HG02610 (cell line): ENCODE measurements at regions not wholly inside any gene's neighbourhood (a gene's known extent, or its start where the extent isn't known, plus 50 kb on each side); places are given as distances from the start of the nearest gene placed in this dataset.

ENCODE experiments used
- ATAC-seq: cut with Tn5 transposase; IDR thresholded peaks from one replicate; pipeline ENCODE4 v1.9.1; 2021; ENCODE audit warnings: mild to moderate bottlenecking, moderate library complexity; ENCODE audit not compliant: unreplicated experiment

DNA sequence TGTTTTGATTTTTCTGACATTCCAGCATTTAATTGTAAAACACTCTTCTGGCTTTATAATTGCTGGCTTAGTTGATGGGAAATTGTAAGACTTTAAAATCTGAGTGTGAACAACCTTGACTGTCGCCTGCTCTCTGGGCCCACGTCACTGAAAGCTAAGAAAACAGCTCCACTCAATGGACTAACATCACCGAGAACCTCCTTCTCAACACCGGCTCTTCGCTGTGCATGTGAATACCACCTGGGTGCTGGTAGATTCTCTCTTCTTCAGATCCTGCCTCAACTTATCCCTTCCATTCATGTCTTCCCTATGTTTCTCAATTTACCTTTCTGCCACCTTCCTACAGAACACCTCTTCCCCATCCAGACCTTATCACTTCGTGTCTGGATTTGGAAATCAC is 523.1 kb upstream of the ID2 start:
- no peak for ATAC-seq

DNA sequence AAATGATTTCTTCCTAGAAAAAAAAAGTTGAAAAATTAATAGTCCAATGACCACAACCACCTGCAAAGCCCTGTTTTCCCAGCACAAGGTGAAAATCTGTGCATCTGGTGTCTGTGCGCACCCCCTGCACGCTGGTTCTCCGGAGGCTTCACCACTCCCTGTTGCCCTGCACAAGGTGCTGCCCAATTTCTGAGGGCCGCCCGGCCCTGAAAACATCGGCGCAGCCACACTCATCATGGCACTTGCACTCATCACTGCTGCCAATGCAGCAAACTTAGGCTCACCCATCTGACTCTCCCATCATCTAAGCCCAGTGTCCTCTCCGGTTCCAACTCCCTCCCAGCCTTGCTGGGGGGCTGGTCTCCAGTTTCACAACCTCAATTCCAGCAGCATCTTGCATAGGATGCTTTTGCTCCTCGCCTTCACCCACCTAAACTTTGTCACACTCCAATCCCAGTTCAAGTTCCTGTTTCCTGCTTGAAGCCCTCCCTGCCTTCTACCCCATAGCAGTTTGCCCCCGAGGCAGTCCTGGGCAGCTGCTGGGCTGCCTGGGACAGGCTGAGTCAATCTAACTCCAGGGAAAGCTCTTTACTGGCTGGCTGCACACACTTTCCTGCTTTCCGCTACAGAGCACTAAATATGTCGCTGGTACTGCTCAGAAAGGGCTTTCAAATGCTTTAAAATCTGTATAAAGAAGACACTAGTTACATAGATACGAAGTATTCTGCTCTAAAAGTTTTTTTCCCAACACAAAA is 522.5 kb upstream of the ID2 start:
- no peak for ATAC-seq

DNA sequence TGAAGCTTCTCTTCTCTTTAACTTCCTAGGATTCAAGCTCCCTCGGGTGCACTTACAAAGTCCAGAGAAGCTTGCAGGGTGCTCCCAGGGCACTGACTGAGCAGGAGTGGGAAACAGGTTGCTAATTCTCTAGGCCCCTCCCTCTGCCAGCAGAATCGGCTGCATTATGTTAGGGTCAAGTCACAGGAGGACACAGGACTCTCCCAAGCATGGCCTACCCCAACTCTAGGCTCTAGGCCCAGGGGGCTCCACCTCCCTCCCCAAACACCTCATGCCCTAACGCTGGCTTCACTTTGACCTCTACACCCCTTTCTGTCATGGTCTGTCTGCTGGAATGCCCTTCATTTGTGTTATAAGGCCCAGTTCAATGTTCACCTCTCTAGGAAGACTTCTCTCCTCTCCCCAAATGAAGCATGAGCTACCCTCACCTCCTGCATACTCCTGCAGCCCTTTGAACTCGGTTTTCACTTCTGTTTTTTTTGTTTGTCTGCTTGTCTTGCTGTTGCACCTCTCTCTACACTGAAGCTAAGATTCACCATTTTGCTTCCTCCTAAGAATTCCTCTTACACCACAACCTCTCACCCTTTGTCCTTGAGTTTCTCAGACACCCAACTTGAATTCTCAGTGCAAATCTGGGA is 521.8 kb upstream of the ID2 start:
- ATAC-seq: no peak

GRCh38 chr2:8160959-8161358 is 520.9 kb upstream of the ID2 start:
- ATAC-seq: no peak

DNA sequence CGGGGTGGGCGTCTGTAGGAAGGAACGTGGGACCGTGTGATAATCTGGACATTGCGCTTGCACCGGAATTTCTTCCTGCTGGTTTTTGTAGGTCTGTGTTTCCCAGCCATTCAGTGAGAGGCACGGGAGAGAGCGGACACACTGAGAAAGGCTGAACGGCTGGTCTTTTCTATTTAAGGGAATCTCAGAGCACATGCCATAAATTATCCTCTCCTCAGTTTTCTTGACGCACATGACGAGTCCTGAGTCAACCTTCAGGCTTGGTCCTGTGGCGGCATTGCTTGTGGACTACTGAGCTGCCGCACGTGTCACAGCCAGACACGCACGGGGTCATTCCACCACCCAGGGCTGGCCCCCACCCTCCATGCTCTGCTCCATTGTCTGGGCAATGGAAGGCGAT is 519.3 kb upstream of the ID2 start:
- no peak for ATAC-seq

GRCh38 chr2:8165550-8165949 is 516.3 kb upstream of the ID2 start:
- no peak for ATAC-seq

DNA sequence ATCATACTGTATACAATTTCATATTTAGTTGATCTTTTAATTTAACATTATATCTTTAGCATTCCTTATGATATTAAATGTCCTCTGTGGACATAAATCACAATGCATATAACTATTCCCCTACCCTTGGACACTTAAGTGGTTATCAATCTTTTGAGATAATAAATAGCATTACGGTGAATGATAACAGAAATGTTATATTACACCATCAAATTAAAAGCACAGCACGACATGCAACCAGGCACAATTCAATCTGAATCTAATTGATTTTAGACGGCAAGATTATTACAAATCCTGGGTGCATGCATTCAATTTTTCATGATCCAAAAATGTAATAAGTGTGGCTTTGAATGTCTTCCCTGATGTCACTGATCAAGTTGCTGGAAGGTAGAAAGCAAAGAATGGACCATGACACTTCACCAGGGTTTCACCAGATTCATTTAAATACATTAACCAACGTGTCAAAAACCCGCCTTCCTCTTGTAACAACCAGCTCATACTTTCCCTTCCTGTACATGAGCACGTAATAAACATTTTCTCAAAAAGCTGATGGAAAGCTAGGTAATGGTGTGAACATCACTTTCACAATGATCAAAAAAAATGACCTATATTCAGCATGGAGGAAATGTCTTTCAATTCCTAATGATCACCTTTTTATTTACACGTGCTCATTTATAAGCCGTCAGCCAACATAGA is 513.7 kb upstream of the ID2 start:
- ATAC-seq: no peak

DNA sequence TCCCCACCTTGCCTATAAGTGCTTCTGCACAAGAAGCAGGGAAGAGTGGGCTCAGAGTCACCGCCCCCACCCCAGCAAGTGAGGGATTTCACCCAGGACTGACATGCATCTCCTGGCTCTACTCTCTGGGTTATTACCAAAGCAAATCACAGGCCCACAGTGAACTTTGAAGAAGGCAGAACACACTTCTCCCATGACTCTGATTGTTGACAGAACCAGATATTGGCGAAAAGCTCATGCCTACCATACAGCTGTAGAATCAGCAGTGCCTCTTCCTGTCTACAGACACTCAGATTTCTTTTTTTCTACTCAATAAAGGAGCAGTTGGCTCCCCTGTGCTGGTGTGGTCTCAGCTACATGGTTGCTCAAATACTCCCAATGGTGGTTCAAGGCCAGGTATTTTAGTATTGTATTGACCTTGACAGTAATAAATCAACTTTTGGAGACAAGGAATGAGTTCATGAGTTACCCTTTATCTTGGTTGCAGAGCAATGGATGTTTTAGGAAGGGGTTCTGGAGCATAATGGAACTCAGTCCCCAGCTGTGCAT is 512.9 kb upstream of the ID2 start:
- ATAC-seq: no peak

GRCh38 chr2:8169443-8169842 is 512.4 kb upstream of the ID2 start:
- no peak for ATAC-seq

DNA sequence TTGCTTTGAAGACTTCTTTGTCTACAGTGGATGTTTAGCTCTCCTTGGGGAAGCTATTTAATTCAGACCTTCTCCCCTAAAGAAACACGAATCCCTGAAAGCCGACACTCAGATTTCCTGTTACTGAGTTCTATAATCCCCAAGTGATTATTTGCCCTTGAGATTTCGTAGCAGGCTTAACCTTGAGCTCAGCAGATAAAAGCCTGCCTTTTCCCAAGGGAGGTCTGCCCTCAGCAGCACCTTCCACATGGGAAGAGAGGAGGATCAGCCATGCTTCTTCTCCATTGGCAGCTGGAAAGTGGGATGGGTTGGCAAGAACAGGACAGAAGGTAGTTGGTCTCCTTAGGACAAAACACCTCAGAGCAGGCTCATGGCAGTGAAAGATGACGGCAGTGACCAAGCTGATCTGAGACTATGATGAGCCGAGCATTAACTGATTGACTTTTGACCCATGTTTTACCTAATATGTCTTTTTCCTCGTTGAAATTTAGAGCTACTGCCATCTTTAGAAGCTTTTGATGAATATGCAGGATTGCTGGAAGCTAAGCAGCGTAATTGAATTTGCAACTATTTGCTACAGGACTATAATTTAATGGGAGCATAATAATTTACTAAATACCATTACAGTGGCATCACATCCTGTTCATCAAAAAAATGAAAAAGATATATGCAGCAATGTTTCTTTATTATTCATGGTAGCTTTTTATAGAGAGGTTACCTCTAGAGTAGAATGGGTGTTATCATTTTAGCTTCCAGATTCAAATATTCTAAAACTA is 511.1 kb upstream of the ID2 start:
- ATAC-seq: no peak

GRCh38 chr2:8171608-8172007 is 510.2 kb upstream of the ID2 start:
- ATAC-seq: no peak

DNA sequence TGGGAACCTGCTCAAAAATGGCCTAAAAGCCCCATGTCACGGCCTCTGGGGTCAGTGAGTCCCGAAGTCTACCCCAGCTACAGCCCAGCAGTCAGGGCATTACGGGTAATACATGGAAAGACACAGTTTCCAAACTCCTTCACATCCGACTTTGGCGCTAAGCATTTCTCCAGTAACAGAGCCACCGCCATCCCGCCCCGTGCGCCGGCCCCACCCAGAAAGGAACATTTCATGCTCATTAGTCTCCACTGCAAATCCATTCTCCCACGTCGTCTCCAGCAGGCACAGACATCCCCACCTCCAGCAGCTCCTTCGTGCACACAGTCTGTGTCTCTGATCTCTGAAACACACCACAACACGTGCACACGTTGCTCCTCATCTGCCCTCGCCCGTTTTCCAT is 509.2 kb upstream of the ID2 start:
- ATAC-seq: no peak

- no peak for ATAC-seq
Measured at GRCh38 chr2:8174641-8175257, 507.1 kb upstream of the ID2 start.

DNA sequence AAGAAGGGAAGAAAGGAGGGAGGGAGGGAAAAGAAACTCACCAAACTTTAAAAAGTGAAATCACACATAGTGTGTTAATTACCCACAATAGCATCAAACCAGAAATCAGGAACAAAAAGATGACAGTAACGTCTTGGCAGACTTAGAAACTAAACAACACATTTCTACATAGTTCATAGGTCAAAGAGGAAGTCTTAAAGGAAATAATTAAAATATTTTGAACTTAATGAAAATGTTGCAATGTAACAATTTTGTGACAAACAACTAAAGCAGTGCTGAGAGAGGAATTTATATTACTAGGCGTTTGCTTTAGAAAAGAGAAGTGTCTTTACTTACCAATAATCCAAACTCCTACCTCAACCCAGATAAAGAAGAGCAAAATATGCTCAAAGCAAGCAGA is 505.0 kb upstream of the ID2 start:
- ATAC-seq: no peak

DNA sequence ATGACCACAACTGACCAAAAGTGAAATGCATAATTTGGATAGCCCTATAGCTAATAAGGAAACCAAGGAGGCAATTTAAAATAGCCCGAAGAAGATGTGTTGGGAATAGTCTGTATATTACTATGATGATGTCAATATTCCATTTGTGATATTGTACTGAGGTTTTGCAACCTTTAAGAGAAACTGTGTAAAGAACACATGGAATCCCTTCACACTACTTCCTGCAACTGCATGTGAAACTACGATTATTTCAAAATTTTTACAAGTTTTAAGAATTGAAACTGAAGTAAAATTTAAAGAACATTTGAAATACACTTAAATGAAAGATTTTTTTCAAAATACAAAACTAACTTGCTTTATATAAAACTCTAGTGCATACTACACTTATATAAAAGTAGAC is 504.3 kb upstream of the ID2 start:
- ATAC-seq: no peak

- no peak for ATAC-seq
Measured at GRCh38 chr2:8178911-8179310, 502.9 kb upstream of the ID2 start.

GRCh38 chr2:8189316-8189715 is 492.5 kb upstream of the ID2 start:
- ATAC-seq: no peak

GRCh38 chr2:8190279-8190678 is 491.6 kb upstream of the ID2 start:
- no peak for ATAC-seq

DNA sequence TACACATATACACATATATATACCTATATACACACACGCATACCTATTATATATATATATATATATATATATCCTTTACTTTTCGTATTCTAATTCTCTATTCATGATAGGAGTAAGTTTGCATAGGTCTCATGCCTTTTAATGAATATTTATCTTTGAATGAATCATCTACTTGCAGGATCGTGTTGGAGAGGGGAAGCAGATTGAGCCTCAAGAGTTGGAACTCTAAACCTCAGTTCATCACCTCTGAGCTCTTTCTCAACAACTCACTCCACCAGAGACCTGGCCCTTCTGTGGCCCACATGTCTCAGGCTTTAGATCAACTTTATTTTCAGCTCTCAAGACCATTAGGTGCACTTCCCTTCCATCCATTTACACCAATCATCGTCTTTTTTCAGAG is 490.4 kb upstream of the ID2 start:
- ATAC-seq: no peak

GRCh38 chr2:8193146-8193545 is 488.7 kb upstream of the ID2 start:
- no peak for ATAC-seq
